AG04450 (cell line): ENCODE measurements at regions not wholly inside any gene's neighbourhood (a gene's known extent, or its start where the extent isn't known, plus 50 kb on each side); places are given as distances from the start of the nearest gene placed in this dataset.

ENCODE experiments used
- CTCF ChIA-PET: fragments of 300-600, 350-600 bp; formaldehyde crosslinking; extraction: SDS; loops from one replicate; lab custom pipeline; 2022; ENCODE audit warnings: antibody characterized with exemption, inconsistent platforms; lab: Charles Lee
- POLR2A ChIA-PET: fragments of 350-600 bp; formaldehyde crosslinking; extraction: SDS; loops from one replicate; lab custom pipeline; 2021; ENCODE audit warnings: antibody characterized with exemption, inconsistent platforms; lab: Yijun Ruan, JAX
- DNase-seq: peaks from one replicate; pipeline ENCODE4 v3.0.0-alpha.2; 2011; ENCODE audit warnings: low read depth, low spot score
- H3K27ac ChIP-seq: one replicate; pipeline ENCODE4 v1.5.1; 2012; ENCODE audit warnings: low read depth, low read length, control low read depth
- H3K27me3 ChIP-seq: one replicate; pipeline ENCODE4 v1.6.0; 2012; ENCODE audit warnings: low read length; ENCODE audit not compliant: control insufficient read depth, insufficient read depth
- H3K4me3 ChIP-seq: 2 replicates; pipeline ENCODE4 v1.5.1; 2011; ENCODE audit warnings: mild to moderate bottlenecking, low read depth, low read length, control low read depth
- H3K9me3 ChIP-seq: 2 replicates; pipeline ENCODE4 v1.5.1; 2012; ENCODE audit warnings: low read length; ENCODE audit not compliant: control insufficient read depth, insufficient read depth
- CTCF ChIP-seq: IDR thresholded peaks from 2 replicates; pipeline ENCODE4 v1.5.1; 2011; ENCODE audit warnings: low read depth, low read length, control low read depth, inconsistent platforms

DNA sequence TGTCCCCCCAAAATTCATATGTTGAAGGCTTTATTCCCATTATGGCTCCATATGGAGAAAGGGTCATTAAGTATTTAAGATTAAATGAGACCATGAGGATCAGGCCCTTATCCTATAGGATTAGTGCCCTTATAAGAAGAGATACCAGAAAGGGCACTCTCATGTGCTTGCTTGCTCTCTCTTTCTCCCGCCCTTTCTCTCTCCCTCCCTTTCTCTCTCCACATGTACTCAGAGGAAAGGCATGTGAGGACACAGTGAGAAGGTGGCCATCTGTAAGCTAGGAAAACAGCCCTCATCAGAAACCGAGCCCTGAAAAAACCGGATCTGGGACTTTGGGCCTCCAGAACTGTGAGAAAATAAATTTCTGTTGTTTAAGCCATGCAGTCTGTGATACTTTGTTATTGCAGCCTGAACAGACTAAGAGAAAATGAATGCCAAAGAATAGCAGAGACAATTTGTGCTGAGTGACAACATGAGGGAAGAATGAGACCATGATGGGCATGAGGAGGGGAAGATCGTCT lies 300.0 kb upstream of the SLC39A10 start:
- Histone ChIP-seq H3K27ac (no peak overlapping the region), H3K9me3 (peaks cover 2% of the 10 kb centered on the region; the same call in 1 of the 2 replicates), H3K4me3 (no peak overlapping the region), H3K27me3 (no peaks in the 10 kb centered on the region)
- CTCF ChIA-PET = interaction anchor here (2.5 kb wide), 1 partner anchor 303 kb away, joined by 8 read pairs; no protein-coding TSS in a partner anchor
- DNase-seq = no peak
- POLR2A ChIA-PET = interaction anchor here (0.5 kb wide), 1 partner anchor 94 kb away, joined by 6 read pairs; no protein-coding TSS in a partner anchor
- no peak for TF ChIP-seq CTCF

DNA sequence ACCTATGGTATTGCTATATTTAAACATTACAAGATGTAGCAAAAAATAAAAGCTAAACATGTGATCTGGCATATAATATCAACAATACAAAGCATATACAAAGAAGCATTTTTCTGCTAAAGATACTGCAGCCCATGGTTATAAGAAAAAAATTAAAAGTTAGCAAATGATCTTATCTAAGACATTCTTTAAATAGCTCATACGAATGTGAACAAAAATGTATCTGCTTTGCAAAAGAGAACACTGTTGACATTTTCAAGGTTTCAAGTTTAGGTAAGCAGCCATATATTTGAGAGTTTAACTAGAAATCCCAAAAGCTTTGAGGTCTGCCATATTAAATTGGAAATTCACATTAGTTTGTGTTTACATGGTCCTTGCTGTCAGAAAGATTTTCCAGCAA lies 301.0 kb upstream of the SLC39A10 start:
- Histone ChIP-seq H3K27ac (no peak overlapping the region), H3K9me3 (peaks cover 2% of the 10 kb centered on the region; the same call in 1 of the 2 replicates), H3K4me3 (no peak overlapping the region), H3K27me3 (no peaks in the 10 kb centered on the region)
- POLR2A ChIA-PET = no interaction called here
- CTCF ChIA-PET = interaction anchor here (1.5 kb wide), 1 partner anchor 304 kb away, joined by 7 read pairs; no protein-coding TSS in a partner anchor
- TF ChIP-seq CTCF = no peak
- DNase-seq = no peak

DNA sequence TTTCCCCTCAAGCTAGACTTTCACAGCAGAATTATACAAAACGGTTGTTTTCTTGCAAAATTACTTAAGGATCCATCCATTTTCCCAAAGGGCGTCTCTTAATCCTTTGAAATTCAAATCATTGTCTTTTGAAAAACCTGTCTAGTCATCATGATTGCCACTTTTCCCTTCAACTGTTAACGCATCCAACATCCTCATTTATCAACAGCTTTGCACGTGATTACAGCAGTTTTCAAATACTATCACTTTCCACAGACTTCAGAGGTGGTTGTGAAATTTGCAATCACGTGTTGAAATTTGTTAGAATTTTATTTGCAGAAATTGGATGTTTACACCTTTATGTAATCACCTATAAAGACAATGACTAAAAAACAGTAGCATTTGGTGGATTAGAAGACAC lies 304.4 kb upstream of the SLC39A10 start:
- CTCF ChIA-PET = interaction anchor here (0.7 kb wide), 1 partner anchor 545 kb away, joined by 3 read pairs; no protein-coding TSS in a partner anchor
- no peaks in the 10 kb centered on the region for H3K27me3 ChIP-seq
- POLR2A ChIA-PET = no interaction called here
- no peak for TF ChIP-seq CTCF
- DNase-seq = no peak
- no peak overlapping the region for H3K4me3 ChIP-seq
- H3K27ac ChIP-seq = no peak overlapping the region
- H3K9me3 ChIP-seq = peaks cover 2% of the 10 kb centered on the region; the same call in 1 of the 2 replicates

GRCh38 chr2:195343942-195344530 lies 313.0 kb upstream of the SLC39A10 start:
- no peak overlapping the region for H3K4me3 ChIP-seq
- H3K27me3 ChIP-seq = no peaks in the 10 kb centered on the region
- H3K9me3 ChIP-seq = no peaks in the 10 kb centered on the region
- TF ChIP-seq CTCF = no peak
- DNase-seq = no peak
- ChIA-PET CTCF (interaction anchor here (0.6 kb wide), 1 partner anchor 719 kb away, joined by 3 read pairs; no protein-coding TSS in a partner anchor), POLR2A (no interaction called here)
- H3K27ac ChIP-seq = no peak overlapping the region

DNA sequence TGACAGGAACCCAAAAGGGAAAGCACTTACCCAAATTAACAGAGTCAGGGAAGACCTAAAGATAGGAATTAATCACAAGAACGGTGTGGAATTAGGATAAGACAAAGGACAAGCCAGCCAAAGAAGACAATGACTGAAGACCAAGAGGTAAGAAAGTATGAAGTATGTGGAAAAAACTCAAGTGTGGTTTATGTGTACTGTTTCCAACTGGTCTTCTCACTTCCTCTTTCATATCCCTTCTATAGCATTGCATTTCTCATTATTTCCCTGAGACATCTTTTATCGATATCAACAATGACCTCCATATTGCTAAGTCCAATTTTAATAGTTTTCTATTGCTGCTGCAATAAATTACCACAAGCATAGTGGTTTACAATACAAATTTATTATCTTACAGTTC lies 313.5 kb upstream of the SLC39A10 start:
- H3K27me3 ChIP-seq = no peaks in the 10 kb centered on the region
- ChIA-PET CTCF (no interaction called here), POLR2A (no interaction called here)
- no peak for DNase-seq
- H3K4me3 ChIP-seq = no peak overlapping the region
- no peak overlapping the region for H3K27ac ChIP-seq
- H3K9me3 ChIP-seq = no peaks in the 10 kb centered on the region
- no peak for TF ChIP-seq CTCF
